ENCODE measurements at regions not wholly inside any gene's neighbourhood (a gene's known extent, or its start where the extent isn't known, plus 50 kb on each side); places are given as distances from the start of the nearest gene placed in this dataset.

DNA sequence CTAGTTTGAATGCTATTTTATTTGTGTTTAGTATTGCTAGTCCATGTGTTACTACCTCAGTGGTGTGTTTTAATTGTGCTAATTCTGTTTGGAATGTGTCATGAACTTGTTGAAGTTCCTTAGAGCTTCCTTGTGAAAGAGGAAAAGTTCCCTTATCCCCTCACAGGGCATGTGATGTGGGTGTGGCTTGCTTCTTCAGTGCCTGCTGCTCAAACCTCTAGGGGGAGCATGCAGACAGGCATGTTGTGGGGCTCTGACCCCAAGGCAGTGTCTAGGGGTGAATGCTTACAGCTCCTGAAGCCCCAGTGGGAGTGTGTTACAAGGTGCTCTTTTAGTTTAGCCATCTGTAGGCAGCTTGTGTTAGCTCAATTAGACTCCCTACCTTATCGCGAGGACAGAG lies 86.5 kb downstream of the MAGED4 start:
- TF ChIP-seq EZH2 (IDR thresholded peaks at IDR 0.05; ENCODE audit: borderline replicate concordance, low read depth, low read length, poor library complexity, severe bottlenecking), result no peak
- peak; percentile 74 for TF ChIP-seq CTCF (conservative IDR thresholded peaks at IDR 0.05; ENCODE audit: low read depth, low read length)
- intact Hi-C loops (cut with micrococcal nuclease; ENCODE audit: unreplicated experiment), result loop anchor here (10.0 kb wide), 1 partner anchor 84 kb away; no protein-coding TSS in a partner anchor
- H3K9me3 ChIP-seq (ENCODE audit: low read depth, low read length, poor library complexity, severe bottlenecking), result no peaks in the 10 kb centered on the region
- peaks cover 13% of the 10 kb centered on the region for H3K4me1 ChIP-seq (ENCODE audit: insufficient read depth, low read length, poor library complexity, severe bottlenecking)
- no peaks in the 10 kb centered on the region for H3K27me3 ChIP-seq (replicated peaks; ENCODE audit: insufficient read depth, low read depth, low read length, poor library complexity)
- BruUV-seq (replicated peaks), result no TSS peak
- H3K27ac ChIP-seq (ENCODE audit: low read depth, low read length, poor library complexity, severe bottlenecking), result no peak overlapping the region
- ChIA-PET POLR2A (ENCODE audit: low non-redundant PET) (interaction anchor here (0.6 kb wide), 1 partner anchor 385 kb away, joined by 5 read pairs; no protein-coding TSS in a partner anchor), CTCF (no interaction called here)
- H3K36me3 ChIP-seq (ENCODE audit: insufficient read depth, low read length, poor library complexity, severe bottlenecking), result no peaks in the 10 kb centered on the region
- no peak overlapping the region for H3K4me3 ChIP-seq (ENCODE audit: low read depth, low read length, poor library complexity, severe bottlenecking)
- peak; percentile 80 for DNase-seq (ENCODE audit: low spot score)

DNA sequence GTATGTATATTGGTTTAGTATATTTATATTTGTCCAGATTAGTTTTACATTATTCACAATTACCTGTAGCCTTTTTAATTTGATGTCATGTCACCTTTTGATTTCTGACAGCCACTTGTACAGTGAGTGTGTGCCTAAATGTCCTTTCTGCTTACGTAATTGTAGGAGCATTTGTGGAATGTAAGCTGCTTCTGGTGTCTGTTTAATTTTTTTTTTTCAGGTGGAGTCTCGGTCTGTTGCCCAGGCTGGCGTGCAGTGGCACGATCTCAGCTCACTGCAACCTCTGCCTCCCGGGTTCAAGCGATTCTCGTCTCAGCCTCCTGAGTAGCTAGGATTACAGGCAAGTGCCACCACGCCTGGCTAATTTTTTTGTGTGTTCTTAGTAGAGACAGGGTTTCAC lies 91.2 kb upstream of the XAGE2 start:
- no peak overlapping the region for H3K27ac ChIP-seq (ENCODE audit: low read depth, low read length, poor library complexity, severe bottlenecking)
- H3K36me3 ChIP-seq (ENCODE audit: insufficient read depth, low read length, poor library complexity, severe bottlenecking), result no peaks in the 10 kb centered on the region
- intact Hi-C loops (cut with micrococcal nuclease; ENCODE audit: unreplicated experiment), result loop anchor here (10.0 kb wide), 1 partner anchor 77 kb away; no protein-coding TSS in a partner anchor
- no peak for TF ChIP-seq EZH2 (IDR thresholded peaks at IDR 0.05; ENCODE audit: borderline replicate concordance, low read depth, low read length, poor library complexity, severe bottlenecking)
- no peak for TF ChIP-seq CTCF (conservative IDR thresholded peaks at IDR 0.05; ENCODE audit: low read depth, low read length)
- DNase-seq (ENCODE audit: low spot score), result no peak
- POLR2A ChIA-PET (ENCODE audit: low non-redundant PET), result no interaction called here
- no TSS peak for BruUV-seq (replicated peaks)
- no peaks in the 10 kb centered on the region for H3K27me3 ChIP-seq (replicated peaks; ENCODE audit: insufficient read depth, low read depth, low read length, poor library complexity)
- H3K4me1 ChIP-seq (ENCODE audit: insufficient read depth, low read length, poor library complexity, severe bottlenecking), result no peaks in the 10 kb centered on the region
- peaks cover 14% of the 10 kb centered on the region for H3K9me3 ChIP-seq (ENCODE audit: low read depth, low read length, poor library complexity, severe bottlenecking)
- H3K4me3 ChIP-seq (ENCODE audit: low read depth, low read length, poor library complexity, severe bottlenecking), result no peak overlapping the region
- CTCF ChIA-PET, result no interaction called here

DNA sequence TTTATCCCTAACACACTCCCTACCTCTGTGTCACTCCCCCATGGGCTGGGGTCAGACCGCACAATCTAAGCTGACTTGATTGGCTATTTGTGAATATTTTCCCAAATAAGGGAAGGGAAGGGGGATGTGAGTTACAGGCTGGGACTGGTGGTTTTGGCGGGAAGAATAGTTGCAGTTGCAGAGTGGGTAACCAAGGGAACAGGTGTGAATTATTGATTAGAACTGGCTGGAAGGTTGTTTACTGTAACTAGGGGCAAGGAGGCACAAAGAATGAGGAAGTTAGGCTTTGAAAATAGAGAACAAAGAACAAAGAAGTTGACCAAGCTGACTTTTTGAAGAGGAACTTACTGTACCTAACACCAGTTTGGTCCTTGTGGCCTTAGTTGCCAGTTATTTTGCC lies 88.0 kb upstream of the XAGE2 start:
- DNase-seq (ENCODE audit: low spot score), result no peak
- ChIA-PET POLR2A (ENCODE audit: low non-redundant PET) (no interaction called here), CTCF (no interaction called here)
- H3K27me3 ChIP-seq (replicated peaks; ENCODE audit: insufficient read depth, low read depth, low read length, poor library complexity), result no peaks in the 10 kb centered on the region
- BruUV-seq (replicated peaks), result no TSS peak
- H3K9me3 ChIP-seq (ENCODE audit: low read depth, low read length, poor library complexity, severe bottlenecking), result peaks cover 14% of the 10 kb centered on the region
- H3K4me3 ChIP-seq (ENCODE audit: low read depth, low read length, poor library complexity, severe bottlenecking), result no peak overlapping the region
- H3K4me1 ChIP-seq (ENCODE audit: insufficient read depth, low read length, poor library complexity, severe bottlenecking), result no peaks in the 10 kb centered on the region
- H3K27ac ChIP-seq (ENCODE audit: low read depth, low read length, poor library complexity, severe bottlenecking), result no peak overlapping the region
- intact Hi-C loops (cut with micrococcal nuclease; ENCODE audit: unreplicated experiment), result no loop called here
- no peak for TF ChIP-seq CTCF (conservative IDR thresholded peaks at IDR 0.05; ENCODE audit: low read depth, low read length)
- TF ChIP-seq EZH2 (IDR thresholded peaks at IDR 0.05; ENCODE audit: borderline replicate concordance, low read depth, low read length, poor library complexity, severe bottlenecking), result no peak
- no peaks in the 10 kb centered on the region for H3K36me3 ChIP-seq (ENCODE audit: insufficient read depth, low read length, poor library complexity, severe bottlenecking)

Measured in A673 (cell line).